Liver (tissue), 3 donors: ENCODE measurements at regions not wholly inside any gene's neighbourhood (a gene's known extent, or its start where the extent isn't known, plus 50 kb on each side); places are given as distances from the start of the nearest gene placed in this dataset.

Source experiments
- GABPA ChIP-seq, 2 donors: IDR thresholded peaks in 1 of 2; conservative IDR thresholded peaks in 1 of 2; 2 replicates each; pipeline ENCODE4 v1.6.1; 2016; ENCODE audit warnings: antibody characterized with exemption in 2 of 2, mild to moderate bottlenecking in 1 of 2, moderate library complexity in 1 of 2
- MAX ChIP-seq: IDR thresholded peaks from 2 replicates; pipeline ENCODE4 v1.6.1; 2016; ENCODE audit warnings: antibody characterized with exemption
- REST ChIP-seq: IDR thresholded peaks from 2 replicates; pipeline ENCODE4 v1.6.1; 2016; ENCODE audit warnings: antibody characterized with exemption, mild to moderate bottlenecking
- TF ChIP-seq, protein P1 (sequence below): fragments of 150-350 bp; IDR thresholded peaks from 2 replicates; pipeline ENCODE4 v1.5.1; 2017; ENCODE audit warnings: improper control_type of control experiment, low read depth, low read length; ENCODE audit not compliant: missing input control
- donor health status: healthy.
- donor health status: healthy.

GRCh38 chr6:134602123-134602522 is 284.2 kb upstream of the SGK1 start:
- no peak for TF ChIP-seq MAX
- TF ChIP-seq, protein P1, sequence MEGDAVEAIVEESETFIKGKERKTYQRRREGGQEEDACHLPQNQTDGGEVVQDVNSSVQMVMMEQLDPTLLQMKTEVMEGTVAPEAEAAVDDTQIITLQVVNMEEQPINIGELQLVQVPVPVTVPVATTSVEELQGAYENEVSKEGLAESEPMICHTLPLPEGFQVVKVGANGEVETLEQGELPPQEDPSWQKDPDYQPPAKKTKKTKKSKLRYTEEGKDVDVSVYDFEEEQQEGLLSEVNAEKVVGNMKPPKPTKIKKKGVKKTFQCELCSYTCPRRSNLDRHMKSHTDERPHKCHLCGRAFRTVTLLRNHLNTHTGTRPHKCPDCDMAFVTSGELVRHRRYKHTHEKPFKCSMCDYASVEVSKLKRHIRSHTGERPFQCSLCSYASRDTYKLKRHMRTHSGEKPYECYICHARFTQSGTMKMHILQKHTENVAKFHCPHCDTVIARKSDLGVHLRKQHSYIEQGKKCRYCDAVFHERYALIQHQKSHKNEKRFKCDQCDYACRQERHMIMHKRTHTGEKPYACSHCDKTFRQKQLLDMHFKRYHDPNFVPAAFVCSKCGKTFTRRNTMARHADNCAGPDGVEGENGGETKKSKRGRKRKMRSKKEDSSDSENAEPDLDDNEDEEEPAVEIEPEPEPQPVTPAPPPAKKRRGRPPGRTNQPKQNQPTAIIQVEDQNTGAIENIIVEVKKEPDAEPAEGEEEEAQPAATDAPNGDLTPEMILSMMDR: no peak
- TF ChIP-seq GABPA (IDR thresholded peaks at IDR 0.05 in 1 of 2, conservative IDR thresholded peaks at IDR 0.05 in 1 of 2): no peak
- no peak for TF ChIP-seq REST
